Ishikawa (cell line): ENCODE measurements at regions not wholly inside any gene's neighbourhood (a gene's known extent, or its start where the extent isn't known, plus 50 kb on each side); places are given as distances from the start of the nearest gene placed in this dataset.

Experiments
- CREB1 ChIP-seq: IDR thresholded peaks from 2 replicates; pipeline ENCODE4 v1.6.1; 2012; ENCODE audit warnings: low read depth
- EP300 ChIP-seq: IDR thresholded peaks from 2 replicates; pipeline ENCODE4 v1.6.1; 2012; ENCODE audit warnings: borderline replicate concordance
- FOXM1 ChIP-seq: IDR thresholded peaks from 2 replicates; pipeline ENCODE4 v1.6.1; 2012; ENCODE audit warnings: low read depth, borderline replicate concordance
- TAF1 ChIP-seq: IDR thresholded peaks from 2 replicates; pipeline ENCODE4 v1.6.1; 2012; ENCODE audit warnings: low read depth, mild to moderate bottlenecking
- TF ChIP-seq, protein P1 (sequence below): IDR thresholded peaks from 2 replicates; pipeline ENCODE4 v1.6.1; 2012
- TF ChIP-seq, protein P2 (sequence below): IDR thresholded peaks from 2 replicates; pipeline ENCODE4 v1.6.1; 2012

DNA sequence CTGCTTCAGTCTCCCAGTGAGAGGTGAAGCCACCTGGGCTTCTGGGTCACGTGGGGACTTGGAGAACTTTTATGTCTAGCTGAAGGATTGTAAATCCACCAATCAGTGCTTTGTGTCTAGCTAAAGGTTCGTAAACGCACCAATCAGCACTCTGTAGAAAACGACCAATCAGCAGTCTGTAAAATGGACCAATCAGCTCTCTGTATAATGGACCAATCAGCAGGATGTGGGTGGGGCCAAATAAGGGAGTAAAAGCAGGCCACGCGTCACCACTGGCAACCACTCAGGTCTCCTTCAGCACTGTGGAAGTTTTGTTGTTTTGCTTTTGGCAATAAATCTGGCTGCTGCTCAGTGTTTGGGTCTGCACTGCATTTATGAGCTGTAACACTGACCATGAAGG lies 69.1 kb upstream of the NREP start:
- TF ChIP-seq, protein P1, sequence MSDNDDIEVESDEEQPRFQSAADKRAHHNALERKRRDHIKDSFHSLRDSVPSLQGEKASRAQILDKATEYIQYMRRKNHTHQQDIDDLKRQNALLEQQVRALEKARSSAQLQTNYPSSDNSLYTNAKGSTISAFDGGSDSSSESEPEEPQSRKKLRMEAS: no peak
- TF ChIP-seq, protein P2, sequence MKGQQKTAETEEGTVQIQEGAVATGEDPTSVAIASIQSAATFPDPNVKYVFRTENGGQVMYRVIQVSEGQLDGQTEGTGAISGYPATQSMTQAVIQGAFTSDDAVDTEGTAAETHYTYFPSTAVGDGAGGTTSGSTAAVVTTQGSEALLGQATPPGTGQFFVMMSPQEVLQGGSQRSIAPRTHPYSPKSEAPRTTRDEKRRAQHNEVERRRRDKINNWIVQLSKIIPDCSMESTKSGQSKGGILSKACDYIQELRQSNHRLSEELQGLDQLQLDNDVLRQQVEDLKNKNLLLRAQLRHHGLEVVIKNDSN: no peak
- TF ChIP-seq CREB1 (no peak), FOXM1 (no peak), TAF1 (no peak), EP300 (no peak)
